Trophoblast cell (in vitro differentiated cells and primary cell): ENCODE measurements at regions not wholly inside any gene's neighbourhood (a gene's known extent, or its start where the extent isn't known, plus 50 kb on each side); places are given as distances from the start of the nearest gene placed in this dataset.

Experiments used
- DNase-seq, 2 donors: peaks; one replicate each; pipeline ENCODE4 v3.0.0-alpha.2; 2016
- H2AFZ ChIP-seq: 2 replicates; pipeline ENCODE4 v1.6.1; 2013; ENCODE audit warnings: low read length, moderate library complexity, mild to moderate bottlenecking; ENCODE audit not compliant: insufficient read depth, poor library complexity
- H2AK5ac ChIP-seq: 2 replicates; pipeline ENCODE4 v1.6.1; 2013; ENCODE audit warnings: mild to moderate bottlenecking, low read length
- H2BK120ac ChIP-seq: 2 replicates; pipeline ENCODE4 v1.6.1; 2013; ENCODE audit warnings: low read length, mild to moderate bottlenecking, moderate library complexity; ENCODE audit not compliant: insufficient read depth, poor library complexity
- H2BK12ac ChIP-seq: 2 replicates; pipeline ENCODE4 v1.6.1; 2013; ENCODE audit warnings: mild to moderate bottlenecking, low read length, moderate library complexity
- H2BK5ac ChIP-seq: 2 replicates; pipeline ENCODE4 v1.6.1; 2013; ENCODE audit warnings: low read length, low read depth, moderate library complexity, mild to moderate bottlenecking; ENCODE audit not compliant: poor library complexity
- H3K14ac ChIP-seq: 2 replicates; pipeline ENCODE4 v1.6.1; 2013; ENCODE audit warnings: mild to moderate bottlenecking, low read length
- H3K18ac ChIP-seq: 2 replicates; pipeline ENCODE4 v1.6.1; 2013; ENCODE audit warnings: mild to moderate bottlenecking, low read length
- H3K23ac ChIP-seq: 2 replicates; pipeline ENCODE4 v1.6.1; 2013; ENCODE audit warnings: low read length
- H3K27ac ChIP-seq: 2 replicates; pipeline ENCODE4 v1.5.1; 2013; ENCODE audit warnings: low read depth, mild to moderate bottlenecking, inconsistent platforms, low read length, moderate library complexity
- H3K27me3 ChIP-seq: 2 replicates; pipeline ENCODE4 v1.6.1; 2013; ENCODE audit warnings: inconsistent platforms, mild to moderate bottlenecking, low read length, moderate library complexity; ENCODE audit not compliant: insufficient read depth
- H3K36me3 ChIP-seq, 2 experiments: 1 replicate in 1 of 2; 2 replicates in 1 of 2; pipeline ENCODE4 v1.6.1; 2013; ENCODE audit warnings: low read length in 2 of 2, mild to moderate bottlenecking in 2 of 2, moderate library complexity in 1 of 2; ENCODE audit not compliant: insufficient read depth in 2 of 2, control insufficient read depth in 1 of 2
- H3K4ac ChIP-seq: 2 replicates; pipeline ENCODE4 v1.6.1; 2013; ENCODE audit warnings: low read depth, mild to moderate bottlenecking, low read length, moderate library complexity
- H3K4me1 ChIP-seq, 2 experiments: 1 replicate in 1 of 2; 2 replicates in 1 of 2; pipeline ENCODE4 v1.6.1; 2013; ENCODE audit warnings: low read length in 2 of 2, mild to moderate bottlenecking in 2 of 2, moderate library complexity in 1 of 2; ENCODE audit not compliant: insufficient read depth in 2 of 2, control insufficient read depth in 1 of 2
- H3K4me2 ChIP-seq: 2 replicates; pipeline ENCODE4 v1.6.1; 2013; ENCODE audit warnings: inconsistent platforms, mild to moderate bottlenecking, low read length, moderate library complexity
- H3K4me3 ChIP-seq: 2 replicates; pipeline ENCODE4 v1.5.1; 2013; ENCODE audit warnings: mild to moderate bottlenecking, low read depth, low read length, inconsistent platforms
- H3K79me1 ChIP-seq: one replicate; pipeline ENCODE4 v1.6.1; 2013; ENCODE audit warnings: low read length
- H3K79me2 ChIP-seq: 2 replicates; pipeline ENCODE4 v1.6.1; 2013; ENCODE audit warnings: low read length, mild to moderate bottlenecking; ENCODE audit not compliant: control insufficient read depth, insufficient read depth, poor library complexity
- H3K9ac ChIP-seq: 2 replicates; pipeline ENCODE4 v1.6.1; 2013; ENCODE audit warnings: mild to moderate bottlenecking, low read length
- H3K9me3 ChIP-seq: 2 replicates; pipeline ENCODE4 v1.6.1; 2013; ENCODE audit warnings: low read depth, mild to moderate bottlenecking, control low read depth, inconsistent platforms, low read length; ENCODE audit not compliant: insufficient read depth
- H4K12ac ChIP-seq: 2 replicates; pipeline ENCODE4 v1.6.1; 2013; ENCODE audit warnings: low read depth, mild to moderate bottlenecking, low read length, moderate library complexity
- H4K8ac ChIP-seq: 2 replicates; pipeline ENCODE4 v1.6.1; 2013; ENCODE audit warnings: low read depth, mild to moderate bottlenecking, low read length, moderate library complexity
- H4K91ac ChIP-seq: one replicate; pipeline ENCODE4 v1.6.1; 2013; ENCODE audit warnings: low read depth, mild to moderate bottlenecking, low read length, moderate library complexity
- WGBS: extraction: QIAGEN DNeasy Blood & Tissue Kit; methylation state at CpG from one replicate; pipeline ENCODE4 v1.1.7; 2013; ENCODE audit warnings: missing lambda C conversion rate; ENCODE audit not compliant: insufficient read length, insufficient coverage; ENCODE audit errors: extremely low coverage; 5-methylcytosine and 5-hydroxymethylcytosine counted together

- no peak overlapping the region for H3K18ac ChIP-seq
- no peaks in the 10 kb centered on the region for H3K36me3 ChIP-seq
- no peak overlapping the region for H3K27ac ChIP-seq
- H3K9ac ChIP-seq = no peak overlapping the region
- no peaks in the 10 kb centered on the region for H3K79me2 ChIP-seq
- peak; percentile 31 to 72 for DNase-seq
- H3K4ac ChIP-seq = no peak overlapping the region
- H3K4me1 ChIP-seq = no peaks in the 10 kb centered on the region
- no peak overlapping the region for H3K4me3 ChIP-seq
- no peak overlapping the region for H2BK12ac ChIP-seq
- no peaks in the 10 kb centered on the region for H3K27me3 ChIP-seq
- H4K91ac ChIP-seq = no peak overlapping the region
- no peak overlapping the region for H3K4me2 ChIP-seq
- H3K79me1 ChIP-seq = no peaks in the 10 kb centered on the region
- no peak overlapping the region for H4K8ac ChIP-seq
- no peak overlapping the region for H2AFZ ChIP-seq
- H3K23ac ChIP-seq = no peak overlapping the region
- H3K9me3 ChIP-seq = peaks cover 8% of the 10 kb centered on the region
- H2BK5ac ChIP-seq = no peak overlapping the region
- no peak overlapping the region for H3K14ac ChIP-seq
- no CpG with 5 or more reads among the region's 2 CpGs for WGBS
- no peak overlapping the region for H4K12ac ChIP-seq
- H2BK120ac ChIP-seq = no peak overlapping the region
- no peak overlapping the region for H2AK5ac ChIP-seq
These were observed 187.6 kb upstream of the NECTIN1 start for GRCh38 chr11:119916568-119916967.

GRCh38 chr11:119912229-119912628 is 183.2 kb upstream of the NECTIN1 start:
- Histone ChIP-seq H4K8ac (no peak overlapping the region), H4K91ac (no peak overlapping the region), H3K9ac (no peak overlapping the region), H3K14ac (no peak overlapping the region), H3K4ac (no peak overlapping the region), H3K9me3 (peaks cover 8% of the 10 kb centered on the region), H2BK120ac (no peak overlapping the region), H2BK12ac (no peak overlapping the region), H4K12ac (no peak overlapping the region), H3K18ac (no peak overlapping the region), H3K4me3 (no peak overlapping the region), H3K79me2 (no peaks in the 10 kb centered on the region), H3K27ac (no peak overlapping the region), H3K4me1 (peaks cover 11 to 12% of the 10 kb centered on the region in 2 experiments), H2AFZ (no peak overlapping the region), H2BK5ac (no peak overlapping the region), H3K79me1 (peaks cover 10% of the 10 kb centered on the region), H3K36me3 (no peaks in the 10 kb centered on the region), H3K4me2 (no peak overlapping the region), H3K27me3 (no peaks in the 10 kb centered on the region), H3K23ac (no peak overlapping the region), H2AK5ac (no peak overlapping the region)
- WGBS = 100% methylated on average over 1 of the region's 6 CpGs
- no peak for DNase-seq

GRCh38 chr11:119910650-119911049 is 181.7 kb upstream of the NECTIN1 start:
- Histone ChIP-seq H3K23ac (no peak overlapping the region), H3K4me3 (no peak overlapping the region), H3K79me1 (peaks cover 17% of the 10 kb centered on the region), H3K27me3 (no peaks in the 10 kb centered on the region), H2AFZ (no peak overlapping the region), H3K9ac (no peak overlapping the region), H2BK5ac (no peak overlapping the region), H3K27ac (no peak overlapping the region), H3K4me1 (peaks cover 19 to 20% of the 10 kb centered on the region in 2 experiments), H3K9me3 (peaks cover 8% of the 10 kb centered on the region), H2BK12ac (no peak overlapping the region), H4K91ac (no peak overlapping the region), H3K14ac (peak overlapping the region; percentile 10), H3K18ac (no peak overlapping the region), H4K8ac (no peak overlapping the region), H3K79me2 (no peaks in the 10 kb centered on the region), H3K36me3 (no peaks in the 10 kb centered on the region), H3K4ac (no peak overlapping the region), H4K12ac (no peak overlapping the region), H2BK120ac (no peak overlapping the region), H2AK5ac (no peak overlapping the region), H3K4me2 (no peak overlapping the region)
- DNase-seq = no peak
- no CpG with 5 or more reads among the region's 2 CpGs for WGBS

GRCh38 chr11:119910051-119910450 is 181.1 kb upstream of the NECTIN1 start:
- WGBS = no CpG with 5 or more reads among the region's 4 CpGs
- no peak overlapping the region for H3K4me2 ChIP-seq

More at GRCh38 chr11:119910051-119910450, 181.1 kb upstream of the NECTIN1 start:
- Histone ChIP-seq H3K9ac (no peak overlapping the region), H3K23ac (no peak overlapping the region), H3K27ac (no peak overlapping the region), H3K79me2 (no peaks in the 10 kb centered on the region), H2BK5ac (no peak overlapping the region), H3K4me1 (peaks cover 23 to 25% of the 10 kb centered on the region in 2 experiments), H3K4me3 (no peak overlapping the region), H2BK12ac (no peak overlapping the region), H3K9me3 (peaks cover 6% of the 10 kb centered on the region), H3K79me1 (peaks cover 22% of the 10 kb centered on the region), H3K18ac (no peak overlapping the region), H2AFZ (no peak overlapping the region), H4K8ac (no peak overlapping the region), H2AK5ac (no peak overlapping the region), H3K27me3 (no peaks in the 10 kb centered on the region), H2BK120ac (no peak overlapping the region), H3K4ac (no peak overlapping the region), H3K14ac (no peak overlapping the region), H4K91ac (no peak overlapping the region), H3K36me3 (no peaks in the 10 kb centered on the region), H4K12ac (no peak overlapping the region)
- no peak for DNase-seq
